Astrocyte (in vitro differentiated cells and primary cell): ENCODE measurements at regions not wholly inside any gene's neighbourhood (a gene's known extent, or its start where the extent isn't known, plus 50 kb on each side); places are given as distances from the start of the nearest gene placed in this dataset.

Experiments
- EZH2 ChIP-seq: IDR thresholded peaks from 2 replicates; pipeline ENCODE4 v1.6.1; 2012; ENCODE audit warnings: mild to moderate bottlenecking, low read length, inconsistent platforms; ENCODE audit not compliant: insufficient read depth
- TF ChIP-seq, protein P1 (sequence below): IDR thresholded peaks from 2 replicates; pipeline ENCODE4 v1.5.1; 2011; ENCODE audit warnings: low read depth, mild to moderate bottlenecking, inconsistent platforms, low read length, moderate library complexity; ENCODE audit not compliant: insufficient read depth

DNA sequence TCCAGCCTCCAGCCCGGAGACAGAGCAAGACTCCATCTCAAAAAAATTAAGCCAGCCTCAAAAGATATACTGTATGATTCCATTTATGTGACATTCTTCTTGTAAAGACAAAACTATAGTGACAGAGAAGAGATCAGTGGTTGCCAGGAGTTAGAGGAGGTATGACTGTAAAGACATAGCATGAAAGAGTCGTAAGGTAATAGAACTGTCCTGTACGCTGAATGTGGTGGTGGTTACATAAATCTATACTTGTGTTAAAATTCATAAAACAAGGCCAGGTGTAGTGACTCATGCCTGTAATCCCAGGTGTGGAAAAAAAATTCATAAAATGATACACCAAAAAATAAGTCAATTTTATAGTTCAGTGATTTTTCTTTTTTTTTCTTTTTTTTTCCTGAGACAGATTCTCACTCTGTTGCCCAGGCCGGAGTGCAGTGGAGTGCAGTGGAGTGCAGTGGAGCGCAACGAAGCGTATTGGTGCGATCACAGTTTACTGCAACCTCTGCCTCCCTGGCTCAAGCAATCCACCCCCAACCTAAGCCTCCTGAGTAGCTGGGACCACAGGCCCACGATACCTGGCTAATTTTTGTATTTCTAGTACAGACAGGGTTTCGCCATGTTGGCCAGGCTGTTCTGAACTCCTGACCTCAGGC lies 84.9 kb upstream of the CXADR start:
- TF ChIP-seq, protein P1, sequence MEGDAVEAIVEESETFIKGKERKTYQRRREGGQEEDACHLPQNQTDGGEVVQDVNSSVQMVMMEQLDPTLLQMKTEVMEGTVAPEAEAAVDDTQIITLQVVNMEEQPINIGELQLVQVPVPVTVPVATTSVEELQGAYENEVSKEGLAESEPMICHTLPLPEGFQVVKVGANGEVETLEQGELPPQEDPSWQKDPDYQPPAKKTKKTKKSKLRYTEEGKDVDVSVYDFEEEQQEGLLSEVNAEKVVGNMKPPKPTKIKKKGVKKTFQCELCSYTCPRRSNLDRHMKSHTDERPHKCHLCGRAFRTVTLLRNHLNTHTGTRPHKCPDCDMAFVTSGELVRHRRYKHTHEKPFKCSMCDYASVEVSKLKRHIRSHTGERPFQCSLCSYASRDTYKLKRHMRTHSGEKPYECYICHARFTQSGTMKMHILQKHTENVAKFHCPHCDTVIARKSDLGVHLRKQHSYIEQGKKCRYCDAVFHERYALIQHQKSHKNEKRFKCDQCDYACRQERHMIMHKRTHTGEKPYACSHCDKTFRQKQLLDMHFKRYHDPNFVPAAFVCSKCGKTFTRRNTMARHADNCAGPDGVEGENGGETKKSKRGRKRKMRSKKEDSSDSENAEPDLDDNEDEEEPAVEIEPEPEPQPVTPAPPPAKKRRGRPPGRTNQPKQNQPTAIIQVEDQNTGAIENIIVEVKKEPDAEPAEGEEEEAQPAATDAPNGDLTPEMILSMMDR, result no peak
- TF ChIP-seq EZH2, result no peak
